ENCODE measurements at regions not wholly inside any gene's neighbourhood (a gene's known extent, or its start where the extent isn't known, plus 50 kb on each side); places are given as distances from the start of the nearest gene placed in this dataset.
"Not testable (repeated sequence)": the region's sequence is repeated elsewhere in the genome, so short reads cannot be mapped to it uniquely, and the experiment has no call there.

- Mint-ChIP-seq H3K27ac (no peak overlapping the region), H3K4me3 (no peak overlapping the region), H3K27me3 (peaks cover 25% of the 10 kb centered on the region), H3K9me3 (ENCODE audit: insufficient read depth) (no peaks in the 10 kb centered on the region), H3K4me1 (peaks cover 2% of the 10 kb centered on the region)
- Histone ChIP-seq H3K4me2 (replicated peaks; ENCODE audit: low read depth, low read length, poor library complexity, severe bottlenecking) (no peak overlapping the region), H3K9me3 (ENCODE audit: control extremely low read depth in 1 of 3, control insufficient read depth in 2 of 3, insufficient read depth in 1 of 3, low read length in 2 of 3) (peaks cover 0 to 12% (median 0%) of the 10 kb centered on the region in 3 donors), H2AFZ (ENCODE audit: insufficient read depth, low read depth, low read length, poor library complexity, severe bottlenecking) (no peak overlapping the region), H3K27me3 (replicated peaks in 1 of 4; ENCODE audit: control extremely low read depth in 1 of 4, control insufficient read depth in 3 of 4, insufficient read depth in 4 of 4, low read length in 3 of 4) (peaks cover 0 to 26% (median 11%) of the 10 kb centered on the region in 4 experiments), H4K20me1 (ENCODE audit: control insufficient read depth, insufficient read depth, low read length, poor library complexity, severe bottlenecking) (no peaks in the 10 kb centered on the region), H3K79me2 (ENCODE audit: control insufficient read depth, insufficient read depth, low read length) (no peaks in the 10 kb centered on the region), H3K27ac (ENCODE audit: low read length in 2 of 2) (no peak overlapping the region), H3K4me1 (ENCODE audit: control insufficient read depth in 2 of 2, insufficient read depth in 2 of 2, low read length in 2 of 2) (peaks cover 0 to 2% of the 10 kb centered on the region in 2 donors), H3K36me3 (replicated peaks in 1 of 2; ENCODE audit: control extremely low read depth in 1 of 2, control insufficient read depth in 1 of 2, extremely low read depth in 1 of 2, insufficient read depth in 2 of 2, low read length in 1 of 2) (no peaks in the 10 kb centered on the region), H3K4me3 (ENCODE audit: control extremely low read depth in 1 of 5, extremely low read depth in 1 of 5, insufficient read depth in 1 of 5, low read depth in 2 of 5, low read length in 4 of 5) (no peak overlapping the region), H3K9ac (ENCODE audit: low read length) (no peak overlapping the region)
- ChIA-PET POLR2A (no interaction called here), CTCF (no interaction called here)
- TF ChIP-seq EZH2 (IDR thresholded peaks at IDR 0.05; ENCODE audit: borderline replicate concordance, insufficient read depth, low read depth, low read length, poor library complexity, severe bottlenecking) (no peak), CTCF (IDR thresholded peaks at IDR 0.05) (no peak)
- intact Hi-C loops (cut with micrococcal nuclease), result no loop called here
- 92% methylated on average over 28 of the region's 30 CpGs for WGBS (ENCODE audit: insufficient coverage)
- DNase-seq (no peak), ATAC-seq (ENCODE audit: low read depth) (no peak)
These were observed 123.7 kb upstream of the KCTD7 start for GRCh38 chr7:66505009-66505408.

GRCh38 chr7:66505531-66506451 lies 122.9 kb upstream of the KCTD7 start:
- CTCF ChIA-PET, result no interaction called here
- ATAC-seq (ENCODE audit: low read depth) (no peak), DNase-seq (peak; percentile 24)
- H3K27ac Mint-ChIP-seq, result no peak overlapping the region
- Histone ChIP-seq H3K4me3 (ENCODE audit: control extremely low read depth in 1 of 5, extremely low read depth in 1 of 5, insufficient read depth in 1 of 5, low read depth in 2 of 5, low read length in 4 of 5) (peak overlapping the region in 2 of 5 experiments; percentile 25 to 33), H2AFZ (ENCODE audit: insufficient read depth, low read depth, low read length, poor library complexity, severe bottlenecking) (no peak overlapping the region), H3K4me1 (ENCODE audit: control insufficient read depth in 2 of 2, insufficient read depth in 2 of 2, low read length in 2 of 2) (peaks cover 0 to 2% of the 10 kb centered on the region in 2 donors), H3K27me3 (replicated peaks in 1 of 4; ENCODE audit: control extremely low read depth in 1 of 4, control insufficient read depth in 3 of 4, insufficient read depth in 4 of 4, low read length in 3 of 4) (peaks cover 0 to 26% (median 11%) of the 10 kb centered on the region in 4 experiments), H3K36me3 (replicated peaks in 1 of 2; ENCODE audit: control extremely low read depth in 1 of 2, control insufficient read depth in 1 of 2, extremely low read depth in 1 of 2, insufficient read depth in 2 of 2, low read length in 1 of 2) (no peaks in the 10 kb centered on the region), H3K4me2 (replicated peaks; ENCODE audit: low read depth, low read length, poor library complexity, severe bottlenecking) (peak overlapping the region; percentile 66), H3K9me3 (ENCODE audit: control extremely low read depth in 1 of 3, control insufficient read depth in 2 of 3, insufficient read depth in 1 of 3, low read length in 2 of 3) (peaks cover 0 to 12% (median 0%) of the 10 kb centered on the region in 3 donors), H3K27ac (ENCODE audit: low read length in 2 of 2) (no peak overlapping the region), H3K9ac (ENCODE audit: low read length) (peak overlapping the region; percentile 43), H4K20me1 (ENCODE audit: control insufficient read depth, insufficient read depth, low read length, poor library complexity, severe bottlenecking) (no peaks in the 10 kb centered on the region), H3K79me2 (ENCODE audit: control insufficient read depth, insufficient read depth, low read length) (no peaks in the 10 kb centered on the region)
- intact Hi-C loops (cut with micrococcal nuclease), result no loop called here
- H3K9me3 Mint-ChIP-seq (ENCODE audit: insufficient read depth), result no peaks in the 10 kb centered on the region
- peaks cover 25% of the 10 kb centered on the region for H3K27me3 Mint-ChIP-seq
- POLR2A ChIA-PET, result no interaction called here
- H3K4me3 Mint-ChIP-seq, result peak overlapping the region; percentile 62
- TF ChIP-seq EZH2 (IDR thresholded peaks at IDR 0.05; ENCODE audit: borderline replicate concordance, insufficient read depth, low read depth, low read length, poor library complexity, severe bottlenecking), result no peak
- no peak for TF ChIP-seq CTCF (IDR thresholded peaks at IDR 0.05)
- WGBS (ENCODE audit: insufficient coverage), result 55% methylated on average over 86 of the region's 86 CpGs
- peaks cover 2% of the 10 kb centered on the region for H3K4me1 Mint-ChIP-seq

- Histone ChIP-seq H3K27me3 (replicated peaks in 1 of 4; ENCODE audit: control extremely low read depth in 1 of 4, control insufficient read depth in 3 of 4, insufficient read depth in 4 of 4, low read length in 3 of 4) (peaks cover 0 to 26% (median 11%) of the 10 kb centered on the region in 4 experiments), H3K4me2 (replicated peaks; ENCODE audit: low read depth, low read length, poor library complexity, severe bottlenecking) (peak overlapping the region; percentile 66), H3K9me3 (ENCODE audit: control extremely low read depth in 1 of 3, control insufficient read depth in 2 of 3, insufficient read depth in 1 of 3, low read length in 2 of 3) (peaks cover 0 to 12% (median 0%) of the 10 kb centered on the region in 3 donors)
- H3K4me1 Mint-ChIP-seq; H3K79me2 ChIP-seq (ENCODE audit: control insufficient read depth, insufficient read depth, low read length); H3K4me3 ChIP-seq (ENCODE audit: control extremely low read depth in 1 of 5, extremely low read depth in 1 of 5, insufficient read depth in 1 of 5, low read depth in 2 of 5, low read length in 4 of 5); H3K27ac Mint-ChIP-seq; H3K27ac ChIP-seq (ENCODE audit: low read length in 2 of 2); CTCF ChIA-PET; H2AFZ ChIP-seq (ENCODE audit: insufficient read depth, low read depth, low read length, poor library complexity, severe bottlenecking); intact Hi-C loops (cut with micrococcal nuclease); H4K20me1 ChIP-seq (ENCODE audit: control insufficient read depth, insufficient read depth, low read length, poor library complexity, severe bottlenecking); H3K9me3 Mint-ChIP-seq (ENCODE audit: insufficient read depth); H3K36me3 ChIP-seq (replicated peaks in 1 of 2; ENCODE audit: control extremely low read depth in 1 of 2, control insufficient read depth in 1 of 2, extremely low read depth in 1 of 2, insufficient read depth in 2 of 2, low read length in 1 of 2); H3K4me1 ChIP-seq (ENCODE audit: control insufficient read depth in 2 of 2, insufficient read depth in 2 of 2, low read length in 2 of 2); H3K9ac ChIP-seq (ENCODE audit: low read length); POLR2A ChIA-PET; DNase-seq; ATAC-seq (ENCODE audit: low read depth): not testable (repeated sequence)
- Mint-ChIP-seq H3K4me3 (peak overlapping the region; percentile 37), H3K27me3 (peaks cover 25% of the 10 kb centered on the region)
- 81% methylated on average over 7 of the region's 10 CpGs for WGBS (ENCODE audit: insufficient coverage)
These were observed 122.0 kb upstream of the KCTD7 start for GRCh38 chr7:66506703-66507102.

Data from B cell (primary cell).